PC-3 (cell line): ENCODE measurements at regions not wholly inside any gene's neighbourhood (a gene's known extent, or its start where the extent isn't known, plus 50 kb on each side); places are given as distances from the start of the nearest gene placed in this dataset.

Experiments
- ATAC-seq: fragments of 200-7000 bp; cut with Tn5 transposase; 2 replicates; pipeline ENCODE4 v1.9.1; 2020; ENCODE audit warnings: mild to moderate bottlenecking, moderate library complexity
- BruUV-seq: library from RNA; stranded (reverse); fragments of 400-500 nt; replicated peaks from 2 replicates; lab custom pipeline; 2021; lab: Mats Ljungman, UMichigan
- CTCF ChIA-PET: fragments of 300-600 bp; sonication (Branson Sonifier 250); formaldehyde crosslinking; loops from one replicate; lab custom pipeline; 2022; ENCODE audit warnings: antibody characterized with exemption; lab: Charles Lee
- POLR2A ChIA-PET: fragments of 300-600 bp; sonication (Branson Sonifier 250); formaldehyde crosslinking; loops from one replicate; lab custom pipeline; 2022; ENCODE audit warnings: antibody characterized with exemption; ENCODE audit not compliant: unreplicated experiment; lab: Charles Lee
- DNase-seq: peaks from one replicate; pipeline ENCODE4 v3.0.0-alpha.2; 2015
- H2AFZ ChIP-seq: fragments of 300-600 bp; sonication (generic); 2 replicates; pipeline ENCODE4 v1.6.0; 2016; ENCODE audit warnings: antibody characterized with exemption, low read length
- H3F3A ChIP-seq: fragments of 300-600 bp; sonication (generic); one replicate; pipeline ENCODE4 v1.6.0; 2017; ENCODE audit warnings: antibody characterized with exemption, low read length, control low read depth, mild to moderate bottlenecking; ENCODE audit not compliant: unreplicated experiment
- H3K27ac ChIP-seq: fragments of 300-600 bp; sonication (generic); 2 replicates; pipeline ENCODE4 v1.5.1; 2016; ENCODE audit warnings: mild to moderate bottlenecking, low read length
- H3K27me3 ChIP-seq: fragments of 300-600 bp; sonication (generic); 2 replicates; pipeline ENCODE4 v1.6.1; 2016; ENCODE audit warnings: low read length, mixed read lengths
- H3K36me3 ChIP-seq: fragments of 300-600 bp; sonication (generic); 2 replicates; pipeline ENCODE4 v1.6.1; 2016; ENCODE audit warnings: low read depth, mixed run types, low read length, mixed read lengths
- H3K4me1 ChIP-seq: fragments of 300-600 bp; sonication (generic); 2 replicates; pipeline ENCODE4 v1.5.1; 2016; ENCODE audit warnings: low read length; ENCODE audit not compliant: insufficient read depth
- H3K4me2 ChIP-seq: fragments of 300-600 bp; sonication (generic); 2 replicates; pipeline ENCODE4 v1.6.0; 2016; ENCODE audit warnings: low read length
- H3K4me3 ChIP-seq: fragments of 300-600 bp; sonication (generic); 2 replicates; pipeline ENCODE4 v1.5.1; 2016; ENCODE audit warnings: mild to moderate bottlenecking, low read length, mixed read lengths
- H3K79me2 ChIP-seq: fragments of 300-600 bp; sonication (generic); 2 replicates; pipeline ENCODE4 v1.6.1; 2017; ENCODE audit warnings: low read length, mixed read lengths
- H3K9ac ChIP-seq: fragments of 300-600 bp; sonication (generic); 2 replicates; pipeline ENCODE4 v1.6.0; 2016; ENCODE audit warnings: mild to moderate bottlenecking, low read length
- H3K9me2 ChIP-seq: fragments of 300-600 bp; sonication (generic); replicated peaks from 2 replicates; pipeline ENCODE4 v1.6.1; 2016; ENCODE audit warnings: mixed run types, low read length, mixed read lengths
- H3K9me3 ChIP-seq: fragments of 300-600 bp; sonication (generic); 2 replicates; pipeline ENCODE4 v1.6.1; 2016; ENCODE audit warnings: low read length, mixed read lengths
- H4K20me1 ChIP-seq: fragments of 300-600 bp; sonication (generic); 2 replicates; pipeline ENCODE4 v1.6.1; 2016; ENCODE audit warnings: low read length, mixed read lengths
- EZH2 ChIP-seq: fragments of 300-600 bp; sonication (generic); IDR thresholded peaks from one replicate; pipeline ENCODE4 v1.6.1; 2017; ENCODE audit warnings: antibody characterized with exemption, mild to moderate bottlenecking, low read length; ENCODE audit not compliant: unreplicated experiment
- EZH2phosphoT487 ChIP-seq: fragments of 300-600 bp; sonication (generic); IDR thresholded peaks from 2 replicates; pipeline ENCODE4 v1.6.1; 2018; ENCODE audit warnings: mild to moderate bottlenecking, antibody characterized with exemption, low read length, borderline replicate concordance
- intact Hi-C: fragments of 100-400 bp; cut with micrococcal nuclease; formaldehyde crosslinking; loops from 2 replicates; pipeline ENCODE4 v1.9.0; 2023
- TF ChIP-seq, protein P1 (sequence below): fragments of 300-600 bp; sonication (generic); conservative IDR thresholded peaks from 2 replicates; pipeline ENCODE4 v1.5.1; 2017; ENCODE audit warnings: antibody characterized with exemption, low read depth, mild to moderate bottlenecking, low read length

GRCh38 chr4:83923341-83923740 is 387.4 kb downstream of the GPAT3 start:
- Histone ChIP-seq H3K9me2 (no peaks in the 10 kb centered on the region), H3K4me1 (no peaks in the 10 kb centered on the region), H3F3A (no peaks in the 10 kb centered on the region), H3K4me3 (no peak overlapping the region), H3K79me2 (no peaks in the 10 kb centered on the region), H3K27me3 (no peaks in the 10 kb centered on the region), H2AFZ (no peak overlapping the region), H3K4me2 (no peak overlapping the region), H3K27ac (no peak overlapping the region), H3K9me3 (no peaks in the 10 kb centered on the region), H3K9ac (no peak overlapping the region), H4K20me1 (no peaks in the 10 kb centered on the region), H3K36me3 (no peaks in the 10 kb centered on the region)
- no peak for ATAC-seq
- TF ChIP-seq EZH2phosphoT487 (no peak), EZH2 (no peak)
- TF ChIP-seq, protein P1, sequence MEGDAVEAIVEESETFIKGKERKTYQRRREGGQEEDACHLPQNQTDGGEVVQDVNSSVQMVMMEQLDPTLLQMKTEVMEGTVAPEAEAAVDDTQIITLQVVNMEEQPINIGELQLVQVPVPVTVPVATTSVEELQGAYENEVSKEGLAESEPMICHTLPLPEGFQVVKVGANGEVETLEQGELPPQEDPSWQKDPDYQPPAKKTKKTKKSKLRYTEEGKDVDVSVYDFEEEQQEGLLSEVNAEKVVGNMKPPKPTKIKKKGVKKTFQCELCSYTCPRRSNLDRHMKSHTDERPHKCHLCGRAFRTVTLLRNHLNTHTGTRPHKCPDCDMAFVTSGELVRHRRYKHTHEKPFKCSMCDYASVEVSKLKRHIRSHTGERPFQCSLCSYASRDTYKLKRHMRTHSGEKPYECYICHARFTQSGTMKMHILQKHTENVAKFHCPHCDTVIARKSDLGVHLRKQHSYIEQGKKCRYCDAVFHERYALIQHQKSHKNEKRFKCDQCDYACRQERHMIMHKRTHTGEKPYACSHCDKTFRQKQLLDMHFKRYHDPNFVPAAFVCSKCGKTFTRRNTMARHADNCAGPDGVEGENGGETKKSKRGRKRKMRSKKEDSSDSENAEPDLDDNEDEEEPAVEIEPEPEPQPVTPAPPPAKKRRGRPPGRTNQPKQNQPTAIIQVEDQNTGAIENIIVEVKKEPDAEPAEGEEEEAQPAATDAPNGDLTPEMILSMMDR = no peak
- no peak for DNase-seq
- ChIA-PET CTCF (no interaction called here), POLR2A (no interaction called here)
- BruUV-seq = no TSS peak
- intact Hi-C loops = no loop called here

GRCh38 chr4:83922402-83922801 is 386.5 kb downstream of the GPAT3 start:
- no peak for DNase-seq
- no TSS peak for BruUV-seq
- POLR2A ChIA-PET = no interaction called here

GRCh38 chr4:83921124-83921523 is 385.2 kb downstream of the GPAT3 start:
- CTCF ChIA-PET = no interaction called here
- no peak overlapping the region for H3K4me2 ChIP-seq
- H3K4me3 ChIP-seq = no peak overlapping the region
- H3K4me1 ChIP-seq = no peaks in the 10 kb centered on the region
- H3K27ac ChIP-seq = no peak overlapping the region
- no peaks in the 10 kb centered on the region for H3K9me3 ChIP-seq
- intact Hi-C loops = no loop called here
- H4K20me1 ChIP-seq = no peaks in the 10 kb centered on the region
- DNase-seq (no peak), ATAC-seq (no peak)
- POLR2A ChIA-PET = no interaction called here
- TF ChIP-seq EZH2phosphoT487 (no peak), EZH2 (no peak)
- TF ChIP-seq, protein P1 = no peak
- H2AFZ ChIP-seq = no peak overlapping the region
- no peaks in the 10 kb centered on the region for H3K79me2 ChIP-seq
- no peaks in the 10 kb centered on the region for H3K36me3 ChIP-seq
- no TSS peak for BruUV-seq
- H3K27me3 ChIP-seq = no peaks in the 10 kb centered on the region
- no peaks in the 10 kb centered on the region for H3F3A ChIP-seq
- H3K9ac ChIP-seq = no peak overlapping the region
- H3K9me2 ChIP-seq = no peaks in the 10 kb centered on the region

More at GRCh38 chr4:83922402-83922801, 386.5 kb downstream of the GPAT3 start:
- Histone ChIP-seq H3K9ac (no peak overlapping the region), H3K4me2 (no peak overlapping the region), H3K9me2 (no peaks in the 10 kb centered on the region), H4K20me1 (no peaks in the 10 kb centered on the region), H3K27ac (no peak overlapping the region), H2AFZ (no peak overlapping the region), H3K27me3 (no peaks in the 10 kb centered on the region), H3K36me3 (no peaks in the 10 kb centered on the region), H3K9me3 (no peaks in the 10 kb centered on the region), H3K4me3 (no peak overlapping the region), H3K79me2 (no peaks in the 10 kb centered on the region), H3F3A (no peaks in the 10 kb centered on the region), H3K4me1 (no peaks in the 10 kb centered on the region)
- intact Hi-C loops = no loop called here
- no peak for ATAC-seq
- TF ChIP-seq, protein P1 = no peak
- TF ChIP-seq EZH2phosphoT487 (no peak), EZH2 (no peak)
- CTCF ChIA-PET = no interaction called here
